Memory B cell (primary cell): ENCODE measurements at regions not wholly inside any gene's neighbourhood (a gene's known extent, or its start where the extent isn't known, plus 50 kb on each side); places are given as distances from the start of the nearest gene placed in this dataset.

ENCODE experiments used
- ATAC-seq: fragments of 150-1000 bp; cut with Tn5 transposase; 2 replicates; pipeline ENCODE4 v1.10.0; 2021; ENCODE audit warnings: low read depth, mild to moderate bottlenecking, moderate library complexity
- DNase-seq, 2 donors: peaks; one replicate each; pipeline ENCODE4 v3.0.0; 2022; ENCODE audit warnings: low spot score in 2 of 2
- H3K27ac Mint-ChIP-seq: one replicate; pipeline ENCODE4 v1.8.0; 2022; ENCODE audit warnings: mild to moderate bottlenecking, moderate library complexity, mixed read lengths
- H3K27me3 Mint-ChIP-seq: one replicate; pipeline ENCODE4 v1.8.0; 2022; ENCODE audit warnings: mixed read lengths
- H3K36me3 Mint-ChIP-seq: one replicate; pipeline ENCODE4 v1.8.0; 2022; ENCODE audit warnings: mild to moderate bottlenecking, mixed read lengths
- H3K4me1 Mint-ChIP-seq: one replicate; pipeline ENCODE4 v1.8.0; 2022; ENCODE audit warnings: mixed read lengths
- H3K4me3 Mint-ChIP-seq: one replicate; pipeline ENCODE4 v1.8.0; 2022; ENCODE audit warnings: mild to moderate bottlenecking, moderate library complexity, mixed read lengths
- H3K9me3 Mint-ChIP-seq: one replicate; pipeline ENCODE4 v1.8.0; 2022; ENCODE audit warnings: mixed read lengths

- Mint-ChIP-seq H3K9me3 (no peaks in the 10 kb centered on the region), H3K27ac (no peak overlapping the region), H3K36me3 (no peaks in the 10 kb centered on the region), H3K4me1 (no peaks in the 10 kb centered on the region), H3K27me3 (no peaks in the 10 kb centered on the region), H3K4me3 (no peak overlapping the region)
- DNase-seq, result no peak
- ATAC-seq, result no peak
Measured at GRCh38 chr2:195396479-195396878, 260.5 kb upstream of the SLC39A10 start.

GRCh38 chr2:195395362-195395761, 261.7 kb upstream of the SLC39A10 start:
- Mint-ChIP-seq H3K27me3 (no peaks in the 10 kb centered on the region), H3K4me3 (no peak overlapping the region), H3K36me3 (no peaks in the 10 kb centered on the region), H3K27ac (no peak overlapping the region), H3K4me1 (no peaks in the 10 kb centered on the region), H3K9me3 (no peaks in the 10 kb centered on the region)
- no peak for ATAC-seq
- DNase-seq, result no peak

- Mint-ChIP-seq H3K27me3 (no peaks in the 10 kb centered on the region), H3K27ac (no peak overlapping the region), H3K36me3 (no peaks in the 10 kb centered on the region), H3K4me3 (no peak overlapping the region), H3K4me1 (peaks cover 1% of the 10 kb centered on the region), H3K9me3 (no peaks in the 10 kb centered on the region)
- DNase-seq (no peak), ATAC-seq (no peak)
Measured at GRCh38 chr2:195392446-195393336, 264.3 kb upstream of the SLC39A10 start.

GRCh38 chr2:195390686-195391321, 266.2 kb upstream of the SLC39A10 start:
- DNase-seq (no peak), ATAC-seq (no peak)
- Mint-ChIP-seq H3K36me3 (no peaks in the 10 kb centered on the region), H3K4me3 (no peak overlapping the region), H3K9me3 (no peaks in the 10 kb centered on the region), H3K27ac (no peak overlapping the region), H3K27me3 (no peaks in the 10 kb centered on the region), H3K4me1 (peaks cover 5% of the 10 kb centered on the region)

- no peak for DNase-seq
- Mint-ChIP-seq H3K27me3 (peaks cover 2% of the 10 kb centered on the region), H3K9me3 (peaks cover 2% of the 10 kb centered on the region), H3K4me1 (peaks cover 5% of the 10 kb centered on the region), H3K4me3 (no peak overlapping the region), H3K27ac (no peak overlapping the region), H3K36me3 (no peaks in the 10 kb centered on the region)
- no peak for ATAC-seq
Measured at GRCh38 chr2:195388028-195388427, 269.0 kb upstream of the SLC39A10 start.

GRCh38 chr2:195382186-195382585, 274.8 kb upstream of the SLC39A10 start:
- peaks cover 2% of the 10 kb centered on the region for H3K27me3 Mint-ChIP-seq
- peaks cover 2% of the 10 kb centered on the region for H3K36me3 Mint-ChIP-seq
- H3K4me1 Mint-ChIP-seq, result peaks cover 3% of the 10 kb centered on the region
- DNase-seq (no peak), ATAC-seq (peak; percentile 26)
- peaks cover 2% of the 10 kb centered on the region for H3K9me3 Mint-ChIP-seq
- no peak overlapping the region for H3K27ac Mint-ChIP-seq
- no peak overlapping the region for H3K4me3 Mint-ChIP-seq

- DNase-seq (no peak), ATAC-seq (no peak)
- Mint-ChIP-seq H3K4me3 (no peak overlapping the region), H3K4me1 (no peaks in the 10 kb centered on the region), H3K27ac (no peak overlapping the region), H3K9me3 (peaks cover 7% of the 10 kb centered on the region), H3K36me3 (peaks cover 3% of the 10 kb centered on the region), H3K27me3 (no peaks in the 10 kb centered on the region)
Measured at GRCh38 chr2:195370167-195370943, 286.7 kb upstream of the SLC39A10 start.

GRCh38 chr2:195369218-195369587, 287.8 kb upstream of the SLC39A10 start:
- peaks cover 8% of the 10 kb centered on the region for H3K36me3 Mint-ChIP-seq
- peaks cover 14% of the 10 kb centered on the region for H3K9me3 Mint-ChIP-seq
- H3K27ac Mint-ChIP-seq, result no peak overlapping the region
- no peaks in the 10 kb centered on the region for H3K27me3 Mint-ChIP-seq
- DNase-seq, result no peak
- H3K4me1 Mint-ChIP-seq, result no peaks in the 10 kb centered on the region
- ATAC-seq, result no peak
- no peak overlapping the region for H3K4me3 Mint-ChIP-seq

- H3K27ac Mint-ChIP-seq, result no peak overlapping the region
- H3K4me1 Mint-ChIP-seq, result no peaks in the 10 kb centered on the region
- no peaks in the 10 kb centered on the region for H3K27me3 Mint-ChIP-seq
- H3K4me3 Mint-ChIP-seq, result no peak overlapping the region
- ATAC-seq (no peak), DNase-seq (no peak)
- H3K36me3 Mint-ChIP-seq, result peaks cover 8% of the 10 kb centered on the region
- H3K9me3 Mint-ChIP-seq, result peaks cover 14% of the 10 kb centered on the region
Measured at GRCh38 chr2:195368249-195369217, 288.5 kb upstream of the SLC39A10 start.

- peaks cover 8% of the 10 kb centered on the region for H3K36me3 Mint-ChIP-seq
- DNase-seq, result no peak
- no peak overlapping the region for H3K27ac Mint-ChIP-seq
- ATAC-seq, result no peak
- peaks cover 14% of the 10 kb centered on the region for H3K9me3 Mint-ChIP-seq
- no peak overlapping the region for H3K4me3 Mint-ChIP-seq
- H3K4me1 Mint-ChIP-seq, result no peaks in the 10 kb centered on the region
- H3K27me3 Mint-ChIP-seq, result no peaks in the 10 kb centered on the region
Measured at GRCh38 chr2:195367809-195368208, 289.2 kb upstream of the SLC39A10 start.

GRCh38 chr2:195364015-195364965, 292.7 kb upstream of the SLC39A10 start:
- Mint-ChIP-seq H3K36me3 (peaks cover 8% of the 10 kb centered on the region), H3K4me1 (no peaks in the 10 kb centered on the region), H3K27ac (no peak overlapping the region), H3K27me3 (no peaks in the 10 kb centered on the region), H3K9me3 (peaks cover 14% of the 10 kb centered on the region), H3K4me3 (no peak overlapping the region)
- no peak for ATAC-seq
- no peak for DNase-seq

GRCh38 chr2:195363496-195363895, 293.5 kb upstream of the SLC39A10 start:
- Mint-ChIP-seq H3K27ac (no peak overlapping the region), H3K4me1 (no peaks in the 10 kb centered on the region), H3K36me3 (peaks cover 8% of the 10 kb centered on the region), H3K4me3 (no peak overlapping the region), H3K27me3 (no peaks in the 10 kb centered on the region), H3K9me3 (peaks cover 12% of the 10 kb centered on the region)
- ATAC-seq (no peak), DNase-seq (no peak)
